PC-9 (cell line): ENCODE measurements at regions not wholly inside any gene's neighbourhood (a gene's known extent, or its start where the extent isn't known, plus 50 kb on each side); places are given as distances from the start of the nearest gene placed in this dataset.

Source experiments
- BruUV-seq: library from RNA; stranded (reverse); fragments of 400-500 nt; replicated peaks from 2 replicates; lab custom pipeline; 2021; lab: Mats Ljungman, UMichigan
- CTCF ChIA-PET: fragments of 300-600 bp; sonication (Branson Sonifier 250); formaldehyde crosslinking; loops from one replicate; lab custom pipeline; 2022; ENCODE audit warnings: antibody characterized with exemption; lab: Charles Lee
- POLR2A ChIA-PET: fragments of 300-600 bp; sonication (Branson Sonifier 250); formaldehyde crosslinking; loops from one replicate; lab custom pipeline; 2022; ENCODE audit warnings: antibody characterized with exemption; ENCODE audit not compliant: unreplicated experiment; lab: Charles Lee
- DNase-seq, 2 experiments: peaks; one replicate each; pipeline versions ENCODE4 v3.0.0 to v3.0.0-alpha.2; 2015 to 2022; ENCODE audit warnings: mixed read lengths in 1 of 2
- H2AFZ ChIP-seq: fragments of 200-600 bp; sonication (generic); 2 replicates; pipeline ENCODE4 v1.8.1; 2017; ENCODE audit warnings: antibody characterized with exemption
- H3F3A ChIP-seq: fragments of 200-600 bp; sonication (generic); 2 replicates; pipeline ENCODE4 v1.8.1; 2017; ENCODE audit warnings: antibody characterized with exemption, mild to moderate bottlenecking, low read depth; ENCODE audit not compliant: insufficient read depth
- H3K27ac ChIP-seq: fragments of 200-600 bp; sonication (generic); 2 replicates; pipeline ENCODE4 v1.6.1; 2016; ENCODE audit warnings: mixed run types
- H3K27me3 ChIP-seq: fragments of 200-600 bp; sonication (generic); 2 replicates; pipeline ENCODE4 v1.6.1; 2016; ENCODE audit warnings: low read depth, mixed run types; ENCODE audit not compliant: insufficient read depth
- H3K36me3 ChIP-seq: fragments of 200-600 bp; sonication (generic); 2 replicates; pipeline ENCODE4 v1.6.1; 2016; ENCODE audit warnings: low read depth, mixed run types
- H3K4me1 ChIP-seq: fragments of 200-600 bp; sonication (generic); replicated peaks from 2 replicates; pipeline ENCODE4 v1.6.1; 2016; ENCODE audit warnings: mixed run types; ENCODE audit not compliant: insufficient read depth
- H3K4me2 ChIP-seq: fragments of 200-600 bp; sonication (generic); 2 replicates; pipeline ENCODE4 v1.6.1; 2017; ENCODE audit warnings: mixed run types
- H3K4me3 ChIP-seq: fragments of 200-600 bp; sonication (generic); 2 replicates; pipeline ENCODE4 v1.6.1; 2016; ENCODE audit warnings: mixed run types
- H3K79me2 ChIP-seq: fragments of 200-600 bp; sonication (generic); 2 replicates; pipeline ENCODE4 v1.6.1; 2017; ENCODE audit warnings: low read depth, mixed run types
- H3K9me2 ChIP-seq: fragments of 200-600 bp; sonication (generic); 2 replicates; pipeline ENCODE4 v1.8.1; 2017; ENCODE audit warnings: mild to moderate bottlenecking; ENCODE audit not compliant: insufficient read depth
- H3K9me3 ChIP-seq: fragments of 200-600 bp; sonication (generic); 2 replicates; pipeline ENCODE4 v1.8.1; 2016; ENCODE audit warnings: low read depth; ENCODE audit not compliant: insufficient read depth
- H4K20me1 ChIP-seq: fragments of 200-600 bp; sonication (generic); 2 replicates; pipeline ENCODE4 v1.8.1; 2017; ENCODE audit not compliant: insufficient read depth
- CTCF ChIP-seq: fragments of 200-600 bp; sonication (generic); conservative IDR thresholded peaks from 2 replicates; pipeline ENCODE4 v1.6.1; 2017; ENCODE audit warnings: mixed run types, antibody characterized with exemption, mild to moderate bottlenecking, moderate library complexity
- EZH2 ChIP-seq: fragments of 200-600 bp; sonication (generic); IDR thresholded peaks from 2 replicates; pipeline ENCODE4 v1.8.0; 2017; ENCODE audit warnings: antibody characterized with exemption, low read depth
- intact Hi-C: fragments of 100-400 bp; cut with micrococcal nuclease; formaldehyde crosslinking; loops from one replicate; pipeline ENCODE4 v1.10.0; 2022; ENCODE audit not compliant: unreplicated experiment

- Histone ChIP-seq H3K27me3 (no peaks in the 10 kb centered on the region), H3F3A (no peaks in the 10 kb centered on the region), H3K4me1 (no peaks in the 10 kb centered on the region), H3K9me2 (no peaks in the 10 kb centered on the region), H3K4me2 (no peak overlapping the region), H4K20me1 (no peaks in the 10 kb centered on the region), H3K9me3 (no peaks in the 10 kb centered on the region), H3K4me3 (no peak overlapping the region), H3K36me3 (no peaks in the 10 kb centered on the region), H2AFZ (no peak overlapping the region), H3K79me2 (no peaks in the 10 kb centered on the region), H3K27ac (no peak overlapping the region)
- DNase-seq = no peak
- BruUV-seq = no TSS peak
- CTCF ChIA-PET = no interaction called here
- POLR2A ChIA-PET = no interaction called here
- no peak for TF ChIP-seq CTCF
- no peak for TF ChIP-seq EZH2
- intact Hi-C loops = no loop called here
These were observed 165.5 kb downstream of the SCP2D1 start for GRCh38 chr20:18979132-18979531.

GRCh38 chr20:18981962-18982539, 168.5 kb downstream of the SCP2D1 start:
- no peaks in the 10 kb centered on the region for H3K36me3 ChIP-seq
- no peaks in the 10 kb centered on the region for H3K9me2 ChIP-seq
- no peaks in the 10 kb centered on the region for H3K27me3 ChIP-seq
- H3K4me3 ChIP-seq = no peak overlapping the region
- DNase-seq = no peak
- no peak overlapping the region for H2AFZ ChIP-seq
- H3K4me2 ChIP-seq = no peak overlapping the region
- H3F3A ChIP-seq = no peaks in the 10 kb centered on the region
- intact Hi-C loops = no loop called here
- H4K20me1 ChIP-seq = no peaks in the 10 kb centered on the region
- no TSS peak for BruUV-seq
- H3K9me3 ChIP-seq = no peaks in the 10 kb centered on the region
- no peak for TF ChIP-seq CTCF
- TF ChIP-seq EZH2 = no peak
- no peaks in the 10 kb centered on the region for H3K79me2 ChIP-seq
- H3K27ac ChIP-seq = no peak overlapping the region
- no peaks in the 10 kb centered on the region for H3K4me1 ChIP-seq
- ChIA-PET POLR2A (no interaction called here), CTCF (no interaction called here)

GRCh38 chr20:18983796-18984195, 170.2 kb downstream of the SCP2D1 start:
- no peak overlapping the region for H3K27ac ChIP-seq
- H3K4me1 ChIP-seq = no peaks in the 10 kb centered on the region
- no peaks in the 10 kb centered on the region for H3K9me3 ChIP-seq
- H3K79me2 ChIP-seq = no peaks in the 10 kb centered on the region
- DNase-seq = no peak
- intact Hi-C loops = no loop called here
- H3K9me2 ChIP-seq = no peaks in the 10 kb centered on the region
- no peaks in the 10 kb centered on the region for H3F3A ChIP-seq
- TF ChIP-seq CTCF = no peak
- TF ChIP-seq EZH2 = no peak
- no TSS peak for BruUV-seq
- ChIA-PET CTCF (no interaction called here), POLR2A (no interaction called here)
- H3K27me3 ChIP-seq = no peaks in the 10 kb centered on the region
- no peaks in the 10 kb centered on the region for H4K20me1 ChIP-seq
- no peak overlapping the region for H2AFZ ChIP-seq
- H3K4me3 ChIP-seq = no peak overlapping the region
- H3K4me2 ChIP-seq = no peak overlapping the region
- H3K36me3 ChIP-seq = no peaks in the 10 kb centered on the region
